Liver (tissue), 7 donors: ENCODE measurements at regions not wholly inside any gene's neighbourhood (a gene's known extent, or its start where the extent isn't known, plus 50 kb on each side); places are given as distances from the start of the nearest gene placed in this dataset.
"Not testable (repeated sequence)": the region's sequence is repeated elsewhere in the genome, so short reads cannot be mapped to it uniquely, and the experiment has no call there.

Source experiments
- DNase-seq: peaks from one replicate; pipeline ENCODE4 v3.0.0-alpha.2; 2017; ENCODE audit warnings: low spot score
- H3K27ac ChIP-seq, 2 donors: one replicate each; pipeline ENCODE4 v1.7.0; 2013; ENCODE audit warnings: inconsistent platforms in 2 of 2, low read length in 2 of 2, control low read depth in 1 of 2, low read depth in 1 of 2, mild to moderate bottlenecking in 1 of 2
- H3K27me3 ChIP-seq, 4 donors: one replicate each; pipeline versions ENCODE4 v1.6.1 to v1.7.0; 2013; ENCODE audit warnings: low read length in 3 of 4, inconsistent platforms in 1 of 4, mild to moderate bottlenecking in 1 of 4, moderate library complexity in 1 of 4; ENCODE audit not compliant: control insufficient read depth in 4 of 4, insufficient read depth in 4 of 4
- H3K36me3 ChIP-seq, 4 donors: one replicate each; pipeline versions ENCODE4 v1.6.1 to v1.7.0; 2013; ENCODE audit warnings: low read length in 3 of 4, mild to moderate bottlenecking in 3 of 4, low read depth in 1 of 4, moderate library complexity in 1 of 4; ENCODE audit not compliant: control insufficient read depth in 4 of 4, insufficient read depth in 3 of 4
- H3K4me1 ChIP-seq, 4 donors: one replicate each; pipeline versions ENCODE4 v1.6.1 to v1.7.0; 2013; ENCODE audit warnings: low read length in 3 of 4, mild to moderate bottlenecking in 3 of 4, moderate library complexity in 1 of 4; ENCODE audit not compliant: control insufficient read depth in 4 of 4, insufficient read depth in 4 of 4
- H3K4me3 ChIP-seq, 3 donors: one replicate each; pipeline versions ENCODE4 v1.6.1 to v1.7.0; 2013; ENCODE audit warnings: low read length in 3 of 3, control low read depth in 1 of 3, low read depth in 1 of 3, mild to moderate bottlenecking in 1 of 3
- H3K9ac ChIP-seq, 2 donors: one replicate each; pipeline ENCODE4 v1.7.0; 2013; ENCODE audit warnings: low read length in 2 of 2, mild to moderate bottlenecking in 2 of 2, moderate library complexity in 2 of 2, control low read depth in 1 of 2, low read depth in 1 of 2
- H3K9me3 ChIP-seq, 4 donors: one replicate each; pipeline versions ENCODE4 v1.6.1 to v1.7.0; 2013; ENCODE audit warnings: low read length in 3 of 4; ENCODE audit not compliant: control insufficient read depth in 4 of 4
- EGR1 ChIP-seq, 2 donors: IDR thresholded peaks; 2 replicates each; pipeline ENCODE4 v1.6.1; 2016 to 2018; ENCODE audit warnings: antibody characterized with exemption in 2 of 2, low read depth in 2 of 2
- GABPA ChIP-seq, 2 donors: IDR thresholded peaks in 1 of 2; conservative IDR thresholded peaks in 1 of 2; 2 replicates each; pipeline ENCODE4 v1.6.1; 2016; ENCODE audit warnings: antibody characterized with exemption in 2 of 2, mild to moderate bottlenecking in 1 of 2, moderate library complexity in 1 of 2
- HNF4A ChIP-seq, 2 donors: conservative IDR thresholded peaks; 2 replicates each; pipeline ENCODE4 v1.6.1; 2016; ENCODE audit warnings: antibody characterized with exemption in 2 of 2, mild to moderate bottlenecking in 2 of 2
- JUND ChIP-seq, 2 donors: IDR thresholded peaks; 2 replicates each; pipeline ENCODE4 v1.6.1; 2016; ENCODE audit warnings: antibody characterized with exemption in 2 of 2
- RAD21 ChIP-seq, 2 donors: IDR thresholded peaks; 2 replicates each; pipeline ENCODE4 v1.6.1; 2016; ENCODE audit warnings: antibody characterized with exemption in 2 of 2, mild to moderate bottlenecking in 2 of 2
- RXRA ChIP-seq, 2 donors: IDR thresholded peaks; 2 replicates each; pipeline ENCODE4 v1.6.1; 2017 to 2018; ENCODE audit warnings: antibody characterized with exemption in 2 of 2, mild to moderate bottlenecking in 1 of 2
- SP1 ChIP-seq: IDR thresholded peaks from 2 replicates; pipeline ENCODE4 v1.6.1; 2018; ENCODE audit warnings: antibody characterized with exemption, mild to moderate bottlenecking
- TAF1 ChIP-seq: conservative IDR thresholded peaks from 2 replicates; pipeline ENCODE4 v1.6.1; 2016; ENCODE audit warnings: antibody characterized with exemption, mild to moderate bottlenecking
- YY1 ChIP-seq: IDR thresholded peaks from 2 replicates; pipeline ENCODE4 v1.6.1; 2016; ENCODE audit warnings: antibody characterized with exemption, mild to moderate bottlenecking
- WGBS: extraction: QIAGEN DNeasy Blood & Tissue Kit; methylation state at CpG from one replicate; pipeline ENCODE4 v1.1.7; 2013; 5-methylcytosine and 5-hydroxymethylcytosine counted together
- TF ChIP-seq, protein P1 (sequence below): IDR thresholded peaks from 2 replicates; pipeline ENCODE4 v1.6.1; 2016; ENCODE audit warnings: antibody characterized with exemption
- TF ChIP-seq, protein P2 (sequence below): IDR thresholded peaks from 2 replicates; pipeline ENCODE4 v1.6.1; 2016; ENCODE audit warnings: antibody characterized with exemption
- TF ChIP-seq, protein P3 (sequence below): IDR thresholded peaks from 2 replicates; pipeline ENCODE4 v1.6.1; 2016; ENCODE audit warnings: antibody characterized with exemption, mild to moderate bottlenecking
- TF ChIP-seq, protein P4 (sequence below): IDR thresholded peaks from 2 replicates; pipeline ENCODE4 v1.6.1; 2016; ENCODE audit warnings: antibody characterized with exemption
- donor health status: healthy.
- donor health status: healthy.
- donor health status: healthy.
- donor health status: healthy.

DNA sequence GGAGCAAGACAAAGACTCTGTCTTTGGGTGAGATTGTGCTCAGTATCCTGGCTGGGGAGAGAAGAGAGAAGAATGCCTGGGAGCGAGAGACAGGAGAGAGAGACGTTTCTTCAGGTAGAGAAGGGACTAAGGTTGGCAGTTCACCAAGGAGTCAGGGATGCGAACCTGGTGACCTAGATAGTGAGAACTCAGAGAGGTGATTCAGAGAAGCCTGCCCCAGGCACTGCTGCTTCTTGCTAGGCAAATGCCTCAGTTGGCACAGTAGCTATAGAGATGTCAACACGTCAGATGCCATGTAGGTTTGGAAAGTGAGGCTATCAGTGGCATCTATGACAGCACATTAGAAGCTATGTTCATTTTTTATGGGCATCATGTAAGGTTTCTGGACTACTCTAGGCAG lies 231.6 kb upstream of the VLDLR start (continued):
- TF ChIP-seq, protein P1, sequence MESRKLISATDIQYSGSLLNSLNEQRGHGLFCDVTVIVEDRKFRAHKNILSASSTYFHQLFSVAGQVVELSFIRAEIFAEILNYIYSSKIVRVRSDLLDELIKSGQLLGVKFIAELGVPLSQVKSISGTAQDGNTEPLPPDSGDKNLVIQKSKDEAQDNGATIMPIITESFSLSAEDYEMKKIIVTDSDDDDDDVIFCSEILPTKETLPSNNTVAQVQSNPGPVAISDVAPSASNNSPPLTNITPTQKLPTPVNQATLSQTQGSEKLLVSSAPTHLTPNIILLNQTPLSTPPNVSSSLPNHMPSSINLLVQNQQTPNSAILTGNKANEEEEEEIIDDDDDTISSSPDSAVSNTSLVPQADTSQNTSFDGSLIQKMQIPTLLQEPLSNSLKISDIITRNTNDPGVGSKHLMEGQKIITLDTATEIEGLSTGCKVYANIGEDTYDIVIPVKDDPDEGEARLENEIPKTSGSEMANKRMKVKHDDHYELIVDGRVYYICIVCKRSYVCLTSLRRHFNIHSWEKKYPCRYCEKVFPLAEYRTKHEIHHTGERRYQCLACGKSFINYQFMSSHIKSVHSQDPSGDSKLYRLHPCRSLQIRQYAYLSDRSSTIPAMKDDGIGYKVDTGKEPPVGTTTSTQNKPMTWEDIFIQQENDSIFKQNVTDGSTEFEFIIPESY: no peak
- TF ChIP-seq TAF1 (no peak), SP1 (no peak)

DNA sequence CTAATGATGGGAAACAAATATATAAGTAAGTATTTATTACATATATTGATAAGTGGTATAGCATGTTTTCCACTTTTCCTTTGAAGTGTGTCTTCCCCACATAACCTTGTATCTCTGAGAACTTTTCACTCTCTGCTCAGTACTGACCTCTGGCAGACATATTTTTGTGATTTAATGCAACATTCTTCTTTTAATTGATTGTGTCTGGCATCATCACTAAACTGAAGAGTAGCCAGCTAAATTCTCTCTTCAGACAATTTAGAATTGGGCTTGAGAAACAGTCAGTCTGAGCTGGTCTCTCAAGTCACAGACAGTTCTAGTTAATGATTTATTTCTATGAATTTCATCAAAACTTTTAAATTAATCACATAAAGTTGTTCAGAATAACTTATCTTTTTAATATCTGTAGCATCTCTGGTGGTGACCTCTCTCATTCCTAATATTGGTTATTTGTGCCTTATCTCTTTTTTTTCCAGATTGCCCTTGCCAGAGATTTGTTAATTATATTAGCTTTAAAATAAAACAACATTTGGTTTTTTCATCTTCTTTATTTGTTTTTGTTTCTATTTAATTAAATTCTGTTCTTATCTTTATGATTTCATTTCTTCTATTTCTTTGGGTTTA lies 230.0 kb upstream of the VLDLR start:
- H3K9me3 ChIP-seq, H3K36me3 ChIP-seq, H3K9ac ChIP-seq, H3K27me3 ChIP-seq, H3K4me3 ChIP-seq, DNase-seq, H3K27ac ChIP-seq, H3K4me1 ChIP-seq: not testable (repeated sequence)

DNA sequence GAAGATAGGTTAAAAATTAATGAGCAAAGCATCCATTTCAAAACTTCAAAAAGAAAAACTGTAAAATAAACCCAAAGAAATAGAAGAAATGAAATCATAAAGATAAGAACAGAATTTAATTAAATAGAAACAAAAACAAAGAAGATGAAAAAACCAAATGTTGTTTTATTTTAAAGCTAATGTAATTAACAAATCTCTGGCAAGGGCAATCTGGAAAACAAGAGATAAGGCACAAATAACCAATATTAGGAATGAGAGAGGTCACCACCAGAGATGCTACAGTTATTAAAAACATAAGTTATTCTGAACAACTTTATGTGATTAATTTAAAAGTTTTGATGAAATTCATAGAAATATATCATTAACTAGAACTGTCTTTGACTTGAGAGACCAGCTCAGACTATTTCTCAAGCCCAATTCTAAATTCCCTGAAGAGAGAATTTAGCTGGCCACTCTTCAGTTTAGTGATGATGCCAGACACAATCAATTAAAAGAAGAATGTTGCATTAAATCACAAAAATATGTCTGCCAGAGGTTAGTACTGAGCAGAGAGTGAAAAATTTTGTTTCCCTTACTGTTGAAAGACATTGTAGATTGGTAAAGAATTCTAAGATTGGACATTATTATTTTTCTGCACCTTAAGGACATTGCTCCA lies 227.4 kb upstream of the VLDLR start:
- H3K36me3 ChIP-seq, H3K4me1 ChIP-seq, H3K9me3 ChIP-seq, H3K4me3 ChIP-seq, H3K9ac ChIP-seq, DNase-seq, H3K27ac ChIP-seq, H3K27me3 ChIP-seq: not testable (repeated sequence)

DNA sequence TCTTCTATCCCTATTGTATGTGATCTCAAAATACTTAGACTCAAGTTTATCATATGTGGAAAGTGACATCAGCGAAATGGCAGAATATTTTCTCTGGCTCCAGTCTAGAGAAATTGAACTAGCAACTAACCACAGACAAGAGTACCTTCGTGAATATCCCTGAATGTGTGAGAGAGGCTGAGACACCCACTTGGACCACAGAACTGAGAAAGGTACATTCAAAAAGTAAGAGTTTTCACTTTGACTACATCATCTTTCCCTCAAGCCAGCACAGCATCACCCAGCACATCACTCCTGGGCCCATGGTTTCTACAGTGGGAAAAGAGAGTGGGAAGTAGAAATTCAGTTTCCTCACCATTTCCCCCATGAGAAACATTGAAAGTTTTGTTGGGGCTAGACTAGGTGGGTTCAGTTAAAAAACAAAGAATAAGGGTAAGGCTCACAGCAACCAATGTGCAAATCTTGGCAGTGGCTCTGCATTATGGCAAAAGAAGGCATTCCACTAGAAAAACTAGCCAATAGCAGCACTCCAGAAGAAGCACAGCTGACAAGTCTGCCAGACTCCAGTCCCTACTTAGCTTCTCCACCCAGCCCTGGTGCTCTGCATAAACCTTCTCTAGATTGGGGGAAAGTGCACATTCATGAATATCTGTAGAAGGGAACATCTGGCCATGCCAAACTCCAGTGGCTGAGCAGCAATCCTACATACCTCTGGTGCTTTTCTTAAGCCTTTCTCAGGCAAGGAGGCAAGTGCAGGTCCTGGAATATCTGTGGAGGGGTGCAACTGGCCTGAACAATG lies 225.6 kb upstream of the VLDLR start:
- H3K9ac ChIP-seq: no peak overlapping the region
- H3K27me3 ChIP-seq: no peaks in the 10 kb centered on the region
- DNase-seq: no peak
- 79% methylated on average over 2 of the region's 2 CpGs for WGBS
- TF ChIP-seq, protein P2, sequence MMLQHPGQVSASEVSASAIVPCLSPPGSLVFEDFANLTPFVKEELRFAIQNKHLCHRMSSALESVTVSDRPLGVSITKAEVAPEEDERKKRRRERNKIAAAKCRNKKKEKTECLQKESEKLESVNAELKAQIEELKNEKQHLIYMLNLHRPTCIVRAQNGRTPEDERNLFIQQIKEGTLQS: no peak
- TF ChIP-seq, protein P1: no peak
- TF ChIP-seq GABPA (IDR thresholded peaks at IDR 0.05 in 1 of 2, conservative IDR thresholded peaks at IDR 0.05 in 1 of 2) (no peak), JUND (IDR thresholded peaks at IDR 0.05) (no peak), RAD21 (IDR thresholded peaks at IDR 0.05) (no peak), YY1 (no peak), RXRA (IDR thresholded peaks at IDR 0.05) (no peak), EGR1 (IDR thresholded peaks at IDR 0.05; ENCODE audit: low read depth in 2 of 2) (no peak), HNF4A (conservative IDR thresholded peaks at IDR 0.05) (no peak)
- TF ChIP-seq, protein P3, sequence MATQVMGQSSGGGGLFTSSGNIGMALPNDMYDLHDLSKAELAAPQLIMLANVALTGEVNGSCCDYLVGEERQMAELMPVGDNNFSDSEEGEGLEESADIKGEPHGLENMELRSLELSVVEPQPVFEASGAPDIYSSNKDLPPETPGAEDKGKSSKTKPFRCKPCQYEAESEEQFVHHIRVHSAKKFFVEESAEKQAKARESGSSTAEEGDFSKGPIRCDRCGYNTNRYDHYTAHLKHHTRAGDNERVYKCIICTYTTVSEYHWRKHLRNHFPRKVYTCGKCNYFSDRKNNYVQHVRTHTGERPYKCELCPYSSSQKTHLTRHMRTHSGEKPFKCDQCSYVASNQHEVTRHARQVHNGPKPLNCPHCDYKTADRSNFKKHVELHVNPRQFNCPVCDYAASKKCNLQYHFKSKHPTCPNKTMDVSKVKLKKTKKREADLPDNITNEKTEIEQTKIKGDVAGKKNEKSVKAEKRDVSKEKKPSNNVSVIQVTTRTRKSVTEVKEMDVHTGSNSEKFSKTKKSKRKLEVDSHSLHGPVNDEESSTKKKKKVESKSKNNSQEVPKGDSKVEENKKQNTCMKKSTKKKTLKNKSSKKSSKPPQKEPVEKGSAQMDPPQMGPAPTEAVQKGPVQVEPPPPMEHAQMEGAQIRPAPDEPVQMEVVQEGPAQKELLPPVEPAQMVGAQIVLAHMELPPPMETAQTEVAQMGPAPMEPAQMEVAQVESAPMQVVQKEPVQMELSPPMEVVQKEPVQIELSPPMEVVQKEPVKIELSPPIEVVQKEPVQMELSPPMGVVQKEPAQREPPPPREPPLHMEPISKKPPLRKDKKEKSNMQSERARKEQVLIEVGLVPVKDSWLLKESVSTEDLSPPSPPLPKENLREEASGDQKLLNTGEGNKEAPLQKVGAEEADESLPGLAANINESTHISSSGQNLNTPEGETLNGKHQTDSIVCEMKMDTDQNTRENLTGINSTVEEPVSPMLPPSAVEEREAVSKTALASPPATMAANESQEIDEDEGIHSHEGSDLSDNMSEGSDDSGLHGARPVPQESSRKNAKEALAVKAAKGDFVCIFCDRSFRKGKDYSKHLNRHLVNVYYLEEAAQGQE: no peak
- TF ChIP-seq, protein P4, sequence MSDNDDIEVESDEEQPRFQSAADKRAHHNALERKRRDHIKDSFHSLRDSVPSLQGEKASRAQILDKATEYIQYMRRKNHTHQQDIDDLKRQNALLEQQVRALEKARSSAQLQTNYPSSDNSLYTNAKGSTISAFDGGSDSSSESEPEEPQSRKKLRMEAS: no peak
- H3K4me3 ChIP-seq: no peak overlapping the region
- no peaks in the 10 kb centered on the region for H3K4me1 ChIP-seq
- H3K36me3 ChIP-seq: no peaks in the 10 kb centered on the region
- no peak overlapping the region for H3K27ac ChIP-seq
- H3K9me3 ChIP-seq: no peaks in the 10 kb centered on the region
